ENCODE measurements at regions not wholly inside any gene's neighbourhood (a gene's known extent, or its start where the extent isn't known, plus 50 kb on each side); places are given as distances from the start of the nearest gene placed in this dataset.

GRCh38 chr7:115728518-115728917, 302.0 kb downstream of the TFEC start:
- Histone ChIP-seq H3K4me3 (ENCODE audit: low read length) (no peak overlapping the region), H3K36me3 (ENCODE audit: control insufficient read depth, insufficient read depth, low read length) (no peaks in the 10 kb centered on the region), H3K9ac (ENCODE audit: extremely low read depth, low read length, poor library complexity, severe bottlenecking) (no peak overlapping the region), H3K27ac (ENCODE audit: low read depth, low read length) (no peak overlapping the region), H3K27me3 (ENCODE audit: control insufficient read depth, insufficient read depth, low read length, poor library complexity, severe bottlenecking) (no peaks in the 10 kb centered on the region), H3K9me3 (ENCODE audit: control insufficient read depth, low read length) (no peaks in the 10 kb centered on the region), H3K4me1 (ENCODE audit: control insufficient read depth, insufficient read depth, low read length) (no peaks in the 10 kb centered on the region)
- H3K27ac Mint-ChIP-seq: no peak overlapping the region
- H3K9me3 Mint-ChIP-seq: no peaks in the 10 kb centered on the region
- 40 to 86% methylated on average over 1 to 2 of the region's 2 CpGs for WGBS, 2 experiments (ENCODE audit: insufficient coverage in 1 of 2, insufficient read length in 1 of 2)
- TF ChIP-seq CTCF (conservative IDR thresholded peaks at IDR 0.05): no peak
- H3K4me1 Mint-ChIP-seq: peaks cover 8% of the 10 kb centered on the region
- DNase-seq: no peak
- H3K4me3 Mint-ChIP-seq: no peak overlapping the region
- no peaks in the 10 kb centered on the region for H3K36me3 Mint-ChIP-seq (ENCODE audit: low read depth)
- no peaks in the 10 kb centered on the region for H3K27me3 Mint-ChIP-seq (ENCODE audit: insufficient read depth)

DNA sequence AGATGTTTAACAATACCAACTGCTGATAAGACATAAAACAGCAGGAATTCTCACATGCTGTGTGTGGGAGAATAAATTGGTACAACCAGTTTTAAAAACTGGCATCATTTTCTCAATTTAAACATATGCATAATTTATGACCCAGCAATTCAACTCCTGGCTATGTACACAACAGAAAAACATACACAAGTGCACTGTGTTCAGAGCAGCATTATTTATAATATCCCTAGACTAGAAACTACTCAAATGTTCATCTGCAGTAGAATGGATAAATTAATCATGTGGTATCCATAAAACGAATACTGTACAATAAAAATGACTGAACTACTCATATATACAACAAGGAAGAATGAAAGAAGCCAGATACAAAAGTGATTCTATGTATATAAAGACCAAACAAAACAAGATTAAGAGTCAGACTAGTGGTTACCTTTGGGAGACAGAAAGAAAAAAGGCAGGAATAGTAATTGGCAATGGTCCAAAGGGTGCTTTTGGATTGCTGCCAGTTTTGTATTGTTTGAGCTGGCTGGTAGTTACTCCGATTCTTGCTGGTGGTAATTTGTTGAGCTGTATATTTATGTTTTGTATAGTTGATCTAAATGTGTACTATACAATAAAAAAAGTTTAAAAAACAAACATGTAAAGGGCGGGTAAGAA, 306.0 kb downstream of the TFEC start:
- Histone ChIP-seq H3K36me3 (ENCODE audit: control insufficient read depth, insufficient read depth, low read length) (no peaks in the 10 kb centered on the region), H3K4me3 (ENCODE audit: low read length) (no peak overlapping the region), H3K4me1 (ENCODE audit: control insufficient read depth, insufficient read depth, low read length) (no peaks in the 10 kb centered on the region), H3K9ac (ENCODE audit: extremely low read depth, low read length, poor library complexity, severe bottlenecking) (no peak overlapping the region), H3K27me3 (ENCODE audit: control insufficient read depth, insufficient read depth, low read length, poor library complexity, severe bottlenecking) (no peaks in the 10 kb centered on the region), H3K9me3 (ENCODE audit: control insufficient read depth, low read length) (no peaks in the 10 kb centered on the region), H3K27ac (ENCODE audit: low read depth, low read length) (no peak overlapping the region)
- no peak for DNase-seq
- no peaks in the 10 kb centered on the region for H3K27me3 Mint-ChIP-seq (ENCODE audit: insufficient read depth)
- peaks cover 4% of the 10 kb centered on the region for H3K4me1 Mint-ChIP-seq
- H3K36me3 Mint-ChIP-seq (ENCODE audit: low read depth): no peaks in the 10 kb centered on the region
- no peak overlapping the region for H3K27ac Mint-ChIP-seq
- H3K9me3 Mint-ChIP-seq: no peaks in the 10 kb centered on the region
- no peak for TF ChIP-seq CTCF (conservative IDR thresholded peaks at IDR 0.05)
- 90% methylated on average over 1 of the region's 3 CpGs; no CpG with 5 or more reads in 1 of the 2 experiments for whole genome bisulfite sequencing, 2 experiments (ENCODE audit: insufficient coverage in 1 of 2, insufficient read length in 1 of 2)
- no peak overlapping the region for H3K4me3 Mint-ChIP-seq

DNA sequence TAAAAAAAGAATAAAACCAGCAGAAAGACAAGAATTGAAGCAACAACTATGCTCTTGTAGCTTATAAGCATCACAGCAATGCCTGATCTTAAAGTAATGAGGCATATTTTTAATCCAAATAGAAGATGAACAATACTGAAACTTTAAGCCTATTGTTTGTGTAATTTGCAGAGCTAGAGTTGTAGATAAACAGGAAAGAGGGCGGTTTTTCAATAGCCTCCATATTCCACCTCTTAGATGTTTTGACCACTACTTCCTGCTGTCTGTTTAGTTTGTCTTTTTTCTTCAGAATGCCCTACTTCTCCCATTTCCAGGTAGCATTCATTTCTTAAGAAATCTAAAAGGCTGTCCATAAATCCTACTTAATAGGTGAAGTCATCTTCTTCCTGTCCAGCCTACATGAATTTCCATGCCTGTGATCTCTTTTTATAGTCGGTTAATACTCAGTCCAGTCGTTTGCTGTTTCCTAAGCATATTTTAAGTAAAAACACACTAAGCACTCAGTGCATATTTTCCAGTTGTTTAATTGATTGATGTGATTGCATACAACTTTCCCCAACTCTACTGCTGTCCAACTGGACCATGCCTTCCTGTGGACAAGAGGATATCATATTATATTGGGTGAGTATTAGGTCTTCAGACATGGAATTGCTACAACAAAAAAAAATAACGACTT, 308.1 kb downstream of the TFEC start:
- H3K4me3 Mint-ChIP-seq: no peak overlapping the region
- no peak overlapping the region for H3K9ac ChIP-seq (ENCODE audit: extremely low read depth, low read length, poor library complexity, severe bottlenecking)
- no peaks in the 10 kb centered on the region for H3K9me3 Mint-ChIP-seq
- WGBS, 2 experiments (ENCODE audit: insufficient coverage in 1 of 2, insufficient read length in 1 of 2): 91% methylated on average over 4 of the region's 4 CpGs; no CpG with 5 or more reads in 1 of the 2 experiments
- H3K4me1 Mint-ChIP-seq: peaks cover 4% of the 10 kb centered on the region
- H3K27ac ChIP-seq (ENCODE audit: low read depth, low read length): no peak overlapping the region
- H3K4me1 ChIP-seq (ENCODE audit: control insufficient read depth, insufficient read depth, low read length): no peaks in the 10 kb centered on the region
- no peaks in the 10 kb centered on the region for H3K36me3 Mint-ChIP-seq (ENCODE audit: low read depth)
- H3K4me3 ChIP-seq (ENCODE audit: low read length): no peak overlapping the region
- H3K27me3 ChIP-seq (ENCODE audit: control insufficient read depth, insufficient read depth, low read length, poor library complexity, severe bottlenecking): no peaks in the 10 kb centered on the region
- H3K9me3 ChIP-seq (ENCODE audit: control insufficient read depth, low read length): no peaks in the 10 kb centered on the region
- no peak for TF ChIP-seq CTCF (conservative IDR thresholded peaks at IDR 0.05)
- H3K36me3 ChIP-seq (ENCODE audit: control insufficient read depth, insufficient read depth, low read length): no peaks in the 10 kb centered on the region
- no peaks in the 10 kb centered on the region for H3K27me3 Mint-ChIP-seq (ENCODE audit: insufficient read depth)
- H3K27ac Mint-ChIP-seq: peak overlapping the region; percentile 77
- DNase-seq: no peak

Data from endodermal cell (in vitro differentiated cells).